Esophagus squamous epithelium (tissue), 4 donors: ENCODE measurements at regions not wholly inside any gene's neighbourhood (a gene's known extent, or its start where the extent isn't known, plus 50 kb on each side); places are given as distances from the start of the nearest gene placed in this dataset.

Source experiments
- POLR2A ChIP-seq, 4 donors: fragments of 450-650 bp; IDR thresholded peaks; one replicate each; pipeline ENCODE4 v1.6.1; 2017; ENCODE audit warnings: antibody characterized with exemption in 4 of 4, mild to moderate bottlenecking in 4 of 4, moderate library complexity in 3 of 4
- TF ChIP-seq, protein P1 (sequence below), 6 experiments: fragments of 450-650 bp in 4 of 6; fragments of 200-600 bp in 2 of 6; sonication (generic) in 2 of 6; IDR thresholded peaks; one replicate each; pipeline ENCODE4 v1.5.1; 2016 to 2019; ENCODE audit warnings: antibody characterized with exemption in 6 of 6, mild to moderate bottlenecking in 4 of 6, moderate library complexity in 4 of 6

DNA sequence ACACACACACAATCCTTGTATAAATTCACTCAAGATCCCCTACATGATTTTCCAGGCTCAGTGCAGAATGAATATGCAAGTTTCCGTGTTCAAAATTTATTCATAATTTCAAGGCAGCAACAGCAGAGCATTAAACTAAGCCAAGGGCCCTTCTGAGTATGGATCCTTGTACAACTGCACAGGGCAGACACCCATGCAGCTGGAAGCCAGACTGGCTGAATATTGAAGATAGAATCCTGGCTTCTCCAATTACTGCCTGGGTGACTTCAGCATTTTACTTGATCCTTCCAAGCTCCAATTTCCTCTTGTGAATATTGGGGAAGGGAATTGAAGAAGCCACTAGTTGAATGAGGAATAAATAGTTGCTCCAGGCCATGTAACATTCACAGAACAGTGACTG lies 267.9 kb upstream of the REG3G start:
- TF ChIP-seq, protein P1, sequence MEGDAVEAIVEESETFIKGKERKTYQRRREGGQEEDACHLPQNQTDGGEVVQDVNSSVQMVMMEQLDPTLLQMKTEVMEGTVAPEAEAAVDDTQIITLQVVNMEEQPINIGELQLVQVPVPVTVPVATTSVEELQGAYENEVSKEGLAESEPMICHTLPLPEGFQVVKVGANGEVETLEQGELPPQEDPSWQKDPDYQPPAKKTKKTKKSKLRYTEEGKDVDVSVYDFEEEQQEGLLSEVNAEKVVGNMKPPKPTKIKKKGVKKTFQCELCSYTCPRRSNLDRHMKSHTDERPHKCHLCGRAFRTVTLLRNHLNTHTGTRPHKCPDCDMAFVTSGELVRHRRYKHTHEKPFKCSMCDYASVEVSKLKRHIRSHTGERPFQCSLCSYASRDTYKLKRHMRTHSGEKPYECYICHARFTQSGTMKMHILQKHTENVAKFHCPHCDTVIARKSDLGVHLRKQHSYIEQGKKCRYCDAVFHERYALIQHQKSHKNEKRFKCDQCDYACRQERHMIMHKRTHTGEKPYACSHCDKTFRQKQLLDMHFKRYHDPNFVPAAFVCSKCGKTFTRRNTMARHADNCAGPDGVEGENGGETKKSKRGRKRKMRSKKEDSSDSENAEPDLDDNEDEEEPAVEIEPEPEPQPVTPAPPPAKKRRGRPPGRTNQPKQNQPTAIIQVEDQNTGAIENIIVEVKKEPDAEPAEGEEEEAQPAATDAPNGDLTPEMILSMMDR (IDR thresholded peaks at IDR 0.05), result no peak
- TF ChIP-seq POLR2A (IDR thresholded peaks at IDR 0.05), result no peak
